MM.1S (cell line): ENCODE measurements at regions not wholly inside any gene's neighbourhood (a gene's known extent, or its start where the extent isn't known, plus 50 kb on each side); places are given as distances from the start of the nearest gene placed in this dataset.

Source experiments
- EZH2phosphoT487 ChIP-seq: fragments of 300-600 bp; sonication (generic); IDR thresholded peaks from 2 replicates; pipeline ENCODE4 v1.6.1; 2018; ENCODE audit warnings: antibody characterized with exemption, low read length
- TF ChIP-seq, protein P1 (sequence below): fragments of 300-600 bp; sonication (generic); IDR thresholded peaks from 2 replicates; pipeline ENCODE4 v1.5.1; 2016; ENCODE audit warnings: antibody characterized with exemption, low read length, mixed read lengths

GRCh38 chr13:44236370-44236769 is 137.3 kb upstream of the SERP2 start:
- TF ChIP-seq, protein P1, sequence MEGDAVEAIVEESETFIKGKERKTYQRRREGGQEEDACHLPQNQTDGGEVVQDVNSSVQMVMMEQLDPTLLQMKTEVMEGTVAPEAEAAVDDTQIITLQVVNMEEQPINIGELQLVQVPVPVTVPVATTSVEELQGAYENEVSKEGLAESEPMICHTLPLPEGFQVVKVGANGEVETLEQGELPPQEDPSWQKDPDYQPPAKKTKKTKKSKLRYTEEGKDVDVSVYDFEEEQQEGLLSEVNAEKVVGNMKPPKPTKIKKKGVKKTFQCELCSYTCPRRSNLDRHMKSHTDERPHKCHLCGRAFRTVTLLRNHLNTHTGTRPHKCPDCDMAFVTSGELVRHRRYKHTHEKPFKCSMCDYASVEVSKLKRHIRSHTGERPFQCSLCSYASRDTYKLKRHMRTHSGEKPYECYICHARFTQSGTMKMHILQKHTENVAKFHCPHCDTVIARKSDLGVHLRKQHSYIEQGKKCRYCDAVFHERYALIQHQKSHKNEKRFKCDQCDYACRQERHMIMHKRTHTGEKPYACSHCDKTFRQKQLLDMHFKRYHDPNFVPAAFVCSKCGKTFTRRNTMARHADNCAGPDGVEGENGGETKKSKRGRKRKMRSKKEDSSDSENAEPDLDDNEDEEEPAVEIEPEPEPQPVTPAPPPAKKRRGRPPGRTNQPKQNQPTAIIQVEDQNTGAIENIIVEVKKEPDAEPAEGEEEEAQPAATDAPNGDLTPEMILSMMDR, result no peak
- no peak for TF ChIP-seq EZH2phosphoT487
